ENCODE measurements at regions not wholly inside any gene's neighbourhood (a gene's known extent, or its start where the extent isn't known, plus 50 kb on each side); places are given as distances from the start of the nearest gene placed in this dataset.

DNA sequence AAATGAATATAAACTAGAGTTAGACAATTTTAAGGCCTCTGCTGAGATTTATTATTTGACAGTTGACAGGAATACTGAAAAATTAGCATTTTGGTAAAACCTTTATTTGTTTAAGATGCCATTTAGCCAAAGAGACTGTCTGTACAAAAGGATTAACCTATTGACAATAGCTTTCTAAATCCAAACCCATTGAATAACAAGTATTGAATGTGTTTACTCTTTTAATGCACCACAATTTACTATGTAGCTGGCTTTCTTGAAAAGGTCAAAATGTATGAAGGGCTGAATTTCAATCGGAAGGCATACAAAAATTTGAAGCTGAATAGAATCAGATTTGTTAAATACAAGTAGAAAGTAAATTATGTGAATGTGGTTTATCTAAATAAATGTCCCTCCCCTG lies 374.5 kb downstream of the TEX13C start:
- TF ChIP-seq EZH2 (optimal IDR thresholded peaks at IDR 0.05; ENCODE audit: low read depth, low read length) (no peak), EZH2phosphoT487 (IDR thresholded peaks at IDR 0.05; ENCODE audit: low read length) (no peak)
- TF ChIP-seq, protein P1, sequence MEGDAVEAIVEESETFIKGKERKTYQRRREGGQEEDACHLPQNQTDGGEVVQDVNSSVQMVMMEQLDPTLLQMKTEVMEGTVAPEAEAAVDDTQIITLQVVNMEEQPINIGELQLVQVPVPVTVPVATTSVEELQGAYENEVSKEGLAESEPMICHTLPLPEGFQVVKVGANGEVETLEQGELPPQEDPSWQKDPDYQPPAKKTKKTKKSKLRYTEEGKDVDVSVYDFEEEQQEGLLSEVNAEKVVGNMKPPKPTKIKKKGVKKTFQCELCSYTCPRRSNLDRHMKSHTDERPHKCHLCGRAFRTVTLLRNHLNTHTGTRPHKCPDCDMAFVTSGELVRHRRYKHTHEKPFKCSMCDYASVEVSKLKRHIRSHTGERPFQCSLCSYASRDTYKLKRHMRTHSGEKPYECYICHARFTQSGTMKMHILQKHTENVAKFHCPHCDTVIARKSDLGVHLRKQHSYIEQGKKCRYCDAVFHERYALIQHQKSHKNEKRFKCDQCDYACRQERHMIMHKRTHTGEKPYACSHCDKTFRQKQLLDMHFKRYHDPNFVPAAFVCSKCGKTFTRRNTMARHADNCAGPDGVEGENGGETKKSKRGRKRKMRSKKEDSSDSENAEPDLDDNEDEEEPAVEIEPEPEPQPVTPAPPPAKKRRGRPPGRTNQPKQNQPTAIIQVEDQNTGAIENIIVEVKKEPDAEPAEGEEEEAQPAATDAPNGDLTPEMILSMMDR (IDR thresholded peaks at IDR 0.05; ENCODE audit: low read length) = no peak
- Histone ChIP-seq H3K9ac (ENCODE audit: low read length) (no peak overlapping the region), H3K27me3 (replicated peaks; ENCODE audit: insufficient read depth, low read length) (no peaks in the 10 kb centered on the region), H3K27ac (ENCODE audit: low read length) (no peak overlapping the region), H3K79me2 (ENCODE audit: low read length) (no peaks in the 10 kb centered on the region), H3K4me2 (ENCODE audit: low read depth, low read length) (no peak overlapping the region), H3K9me2 (replicated peaks; ENCODE audit: insufficient read depth, low read length) (no peaks in the 10 kb centered on the region), H3K4me3 (ENCODE audit: low read length) (no peak overlapping the region), H2AFZ (ENCODE audit: low read length) (no peak overlapping the region), H3K4me1 (ENCODE audit: low read length) (no peaks in the 10 kb centered on the region), H4K20me1 (ENCODE audit: insufficient read depth, low read length) (no peaks in the 10 kb centered on the region), H3F3A (ENCODE audit: insufficient read depth, low read length) (no peaks in the 10 kb centered on the region), H3K36me3 (replicated peaks; ENCODE audit: insufficient read depth, low read length) (no peaks in the 10 kb centered on the region), H3K9me3 (replicated peaks; ENCODE audit: insufficient read depth, low read length) (no peaks in the 10 kb centered on the region)
- DNase-seq = no peak

DNA sequence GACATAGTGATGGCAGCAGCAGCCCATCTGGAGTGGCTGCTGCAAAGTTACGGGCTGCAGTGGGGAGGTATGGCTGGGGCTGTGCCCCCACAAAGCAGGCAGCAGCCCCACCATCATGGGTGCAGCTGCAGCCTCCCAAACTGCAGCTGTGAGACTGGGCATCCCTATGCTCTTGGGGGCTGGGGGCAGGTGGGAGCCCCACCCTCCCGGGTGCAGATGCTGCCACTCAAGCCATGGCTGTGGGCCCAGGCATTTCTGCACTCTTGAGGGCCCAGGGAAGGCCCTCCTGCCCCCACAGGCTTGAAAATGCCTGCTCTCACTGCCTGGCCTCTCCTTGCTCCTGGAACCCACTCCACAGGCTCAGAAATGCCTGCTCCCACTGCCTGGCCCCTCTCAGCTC lies 389.4 kb downstream of the TEX13C start:
- H3K79me2 ChIP-seq (ENCODE audit: low read length) = no peaks in the 10 kb centered on the region
- H2AFZ ChIP-seq (ENCODE audit: low read length) = no peak overlapping the region
- TF ChIP-seq EZH2 (optimal IDR thresholded peaks at IDR 0.05; ENCODE audit: low read depth, low read length) (no peak), EZH2phosphoT487 (IDR thresholded peaks at IDR 0.05; ENCODE audit: low read length) (no peak)
- TF ChIP-seq, protein P1 (IDR thresholded peaks at IDR 0.05; ENCODE audit: low read length) = no peak
- H4K20me1 ChIP-seq (ENCODE audit: insufficient read depth, low read length) = no peaks in the 10 kb centered on the region
- H3K36me3 ChIP-seq (replicated peaks; ENCODE audit: insufficient read depth, low read length) = no peaks in the 10 kb centered on the region
- H3K4me1 ChIP-seq (ENCODE audit: low read length) = no peaks in the 10 kb centered on the region
- no peaks in the 10 kb centered on the region for H3F3A ChIP-seq (ENCODE audit: insufficient read depth, low read length)
- no peak overlapping the region for H3K27ac ChIP-seq (ENCODE audit: low read length)
- no peak overlapping the region for H3K4me2 ChIP-seq (ENCODE audit: low read depth, low read length)
- H3K4me3 ChIP-seq (ENCODE audit: low read length) = no peak overlapping the region
- no peak for DNase-seq
- no peak overlapping the region for H3K9ac ChIP-seq (ENCODE audit: low read length)
- H3K9me2 ChIP-seq (replicated peaks; ENCODE audit: insufficient read depth, low read length) = no peaks in the 10 kb centered on the region
- no peaks in the 10 kb centered on the region for H3K9me3 ChIP-seq (replicated peaks; ENCODE audit: insufficient read depth, low read length)
- H3K27me3 ChIP-seq (replicated peaks; ENCODE audit: insufficient read depth, low read length) = no peaks in the 10 kb centered on the region

- TF ChIP-seq EZH2 (optimal IDR thresholded peaks at IDR 0.05; ENCODE audit: low read depth, low read length) (no peak), EZH2phosphoT487 (IDR thresholded peaks at IDR 0.05; ENCODE audit: low read length) (no peak)
- TF ChIP-seq, protein P1 (IDR thresholded peaks at IDR 0.05; ENCODE audit: low read length) = no peak
- no peak for DNase-seq
- no peaks in the 10 kb centered on the region for H3K9me3 ChIP-seq (replicated peaks; ENCODE audit: insufficient read depth, low read length)
- H3K4me2 ChIP-seq (ENCODE audit: low read depth, low read length) = no peak overlapping the region
- no peaks in the 10 kb centered on the region for H3K27me3 ChIP-seq (replicated peaks; ENCODE audit: insufficient read depth, low read length)
- H3K9ac ChIP-seq (ENCODE audit: low read length) = no peak overlapping the region
- no peak overlapping the region for H3K27ac ChIP-seq (ENCODE audit: low read length)
- H4K20me1 ChIP-seq (ENCODE audit: insufficient read depth, low read length) = no peaks in the 10 kb centered on the region
- no peak overlapping the region for H2AFZ ChIP-seq (ENCODE audit: low read length)
- H3K4me3 ChIP-seq (ENCODE audit: low read length) = no peak overlapping the region
- no peaks in the 10 kb centered on the region for H3F3A ChIP-seq (ENCODE audit: insufficient read depth, low read length)
- H3K4me1 ChIP-seq (ENCODE audit: low read length) = no peaks in the 10 kb centered on the region
- no peaks in the 10 kb centered on the region for H3K36me3 ChIP-seq (replicated peaks; ENCODE audit: insufficient read depth, low read length)
- H3K9me2 ChIP-seq (replicated peaks; ENCODE audit: insufficient read depth, low read length) = no peaks in the 10 kb centered on the region
- H3K79me2 ChIP-seq (ENCODE audit: low read length) = no peaks in the 10 kb centered on the region
These were observed 389.9 kb downstream of the TEX13C start for GRCh38 chrX:125709532-125709931.

All from MM.1S (cell line).